ENCODE measurements at regions not wholly inside any gene's neighbourhood (a gene's known extent, or its start where the extent isn't known, plus 50 kb on each side); places are given as distances from the start of the nearest gene placed in this dataset.
A peak's percentile ranks its signal among the peaks of the same experiment; 100 is the strongest.

DNA sequence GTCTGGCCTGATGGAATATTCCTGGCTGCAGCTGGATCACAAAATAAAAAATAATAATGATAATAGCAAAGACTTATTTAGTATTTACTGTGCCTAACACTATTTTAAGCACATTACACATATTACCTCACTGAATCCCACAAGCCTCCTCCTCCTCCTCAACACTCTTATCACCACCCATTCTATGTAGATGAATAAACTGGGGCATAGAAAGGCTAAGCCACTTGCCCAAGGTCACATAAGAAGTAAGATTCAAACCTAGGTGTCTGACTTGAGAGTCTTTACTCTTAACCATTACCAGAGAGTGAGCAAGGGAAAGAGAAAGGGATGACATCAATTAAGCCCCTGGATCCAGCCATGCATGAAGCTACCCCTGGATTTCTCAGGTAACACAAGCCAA lies 493.1 kb downstream of the SHQ1 start:
- no peak for DNase-seq

DNA sequence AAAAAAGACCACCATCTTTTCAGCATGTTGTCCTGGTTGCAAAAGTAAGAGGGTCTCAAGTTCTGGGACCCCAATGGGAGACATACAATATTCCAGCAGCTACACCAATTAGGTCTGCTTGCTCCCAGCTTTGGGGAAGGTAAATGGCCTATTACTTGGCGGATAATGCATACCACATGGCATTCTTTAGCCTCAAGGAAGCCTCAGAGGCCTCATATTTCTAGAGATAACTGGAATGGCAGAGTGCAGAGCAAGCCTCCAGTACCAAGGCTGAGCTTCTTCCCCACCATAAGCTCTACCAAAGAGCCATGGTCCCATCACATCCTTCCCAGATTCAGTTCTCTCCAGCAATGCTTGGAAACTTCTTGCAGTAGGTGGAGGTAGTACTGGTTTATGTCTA lies 493.8 kb downstream of the SHQ1 start:
- DNase-seq = peak; percentile 44

DNA sequence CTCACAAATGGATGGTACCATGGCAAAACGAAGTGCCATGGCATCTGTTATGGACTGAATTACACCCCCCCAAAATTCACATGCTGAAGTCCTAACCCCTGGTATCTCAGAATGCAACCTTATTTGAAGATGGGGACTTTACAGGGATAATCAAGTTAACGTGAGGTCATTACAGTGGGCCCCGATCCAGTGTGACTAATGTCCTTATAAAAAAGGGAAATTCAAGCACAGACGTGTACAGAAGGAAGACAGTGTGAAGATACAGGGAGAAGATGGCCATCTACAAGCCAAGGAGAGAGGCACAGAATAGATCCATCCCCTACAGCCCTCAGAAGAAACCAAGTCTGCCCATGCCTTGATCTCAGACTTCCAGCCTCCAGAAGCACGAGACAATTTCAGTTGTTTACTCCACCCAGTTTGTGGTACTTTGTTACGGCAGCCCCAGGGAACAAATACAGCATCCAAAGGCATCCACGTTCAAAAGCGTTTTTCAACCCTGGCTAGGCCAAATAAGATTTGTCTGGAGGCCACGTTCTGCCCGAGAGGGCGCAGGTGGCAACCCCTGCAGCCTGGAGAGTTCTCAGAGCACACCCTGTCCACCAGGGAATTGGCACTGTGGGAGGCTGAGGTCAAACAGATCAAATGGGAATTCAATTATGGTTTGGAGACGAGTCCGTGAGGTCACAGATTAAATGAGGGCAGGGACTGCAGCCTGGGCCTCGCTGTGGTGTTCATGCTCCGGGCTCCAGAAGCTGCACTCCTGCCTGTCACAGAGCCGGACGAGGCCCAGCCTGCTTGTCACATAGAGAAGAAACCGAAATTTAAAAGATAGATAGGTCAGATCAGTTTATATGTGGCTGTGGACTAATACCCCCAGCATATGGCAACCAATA lies 494.8 kb downstream of the SHQ1 start:
- DNase-seq = no peak

- DNase-seq = no peak
These were observed 496.1 kb downstream of the SHQ1 start for GRCh38 chr3:72352176-72352575.

- no peak for DNase-seq
These were observed 496.7 kb downstream of the SHQ1 start for GRCh38 chr3:72351536-72351935.

GRCh38 chr3:72350761-72351505 lies 497.3 kb downstream of the SHQ1 start:
- no peak for DNase-seq

- no peak for DNase-seq
These were observed 499.9 kb downstream of the SHQ1 start for GRCh38 chr3:72348357-72348756.

DNA sequence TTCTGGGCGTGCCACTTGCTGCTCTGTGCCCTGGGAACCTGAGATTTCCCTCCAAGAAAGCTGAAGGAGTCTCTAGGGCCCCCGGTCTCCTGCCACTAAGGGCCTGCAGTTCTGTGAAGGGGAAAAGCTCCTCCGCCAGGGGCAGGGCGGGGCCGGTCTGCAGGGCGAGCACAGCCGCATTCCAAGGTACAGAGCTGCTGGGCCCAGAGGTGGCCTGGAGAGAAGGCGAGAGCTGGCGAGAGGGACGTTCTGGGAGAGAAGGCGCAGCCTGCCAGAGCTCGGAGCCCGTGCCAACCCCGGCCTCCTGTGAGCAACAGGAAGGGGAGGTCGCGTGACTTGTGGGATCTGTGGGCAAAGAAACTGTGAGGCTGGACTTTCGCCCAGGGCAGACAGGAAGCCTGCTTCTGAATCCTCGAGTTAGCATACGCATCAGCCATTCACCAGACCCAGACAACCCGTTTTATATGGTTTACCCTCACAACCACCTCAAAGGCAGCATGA lies 500.4 kb downstream of the SHQ1 start:
- peak; percentile 66 for DNase-seq

DNA sequence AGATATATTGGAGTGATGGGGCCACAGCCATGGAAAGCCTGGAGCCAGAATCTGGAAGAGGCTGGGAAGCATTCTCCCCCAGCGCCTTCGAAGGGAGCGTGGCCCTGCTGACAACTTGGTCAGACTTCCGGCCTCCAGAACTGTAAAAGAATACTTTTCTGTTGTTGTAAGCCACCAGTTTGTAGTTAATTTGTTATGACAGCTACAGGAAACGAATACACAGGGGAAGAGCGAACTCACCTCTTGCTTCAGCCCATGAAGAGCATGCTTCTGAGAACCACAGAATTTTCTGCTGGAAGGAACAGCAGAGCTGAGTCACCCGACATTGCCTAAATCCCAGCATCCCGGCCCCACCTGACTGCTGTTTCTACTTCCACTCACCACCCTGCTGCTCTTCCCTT lies 501.7 kb downstream of the SHQ1 start:
- DNase-seq = peak; percentile 99

DNA sequence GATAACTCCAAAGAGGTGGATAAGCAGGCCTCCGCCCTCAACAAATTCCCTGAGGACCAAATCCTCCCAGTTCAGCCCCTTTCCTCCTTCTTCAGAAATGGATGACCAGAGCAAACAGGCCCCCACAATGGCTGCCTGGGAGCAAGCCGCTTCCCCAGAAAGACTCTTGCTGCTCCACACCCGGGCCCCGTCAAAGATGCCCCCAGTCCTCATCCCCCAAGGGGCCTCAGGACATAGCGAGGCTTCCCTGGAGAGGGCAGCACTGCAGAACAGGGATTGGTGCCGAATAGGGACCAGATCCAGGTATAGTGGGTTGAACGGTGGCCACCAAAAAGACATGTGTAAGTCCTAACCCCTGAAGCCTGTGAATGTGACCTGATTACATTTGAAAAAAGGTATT lies 502.3 kb downstream of the SHQ1 start:
- no peak for DNase-seq

- DNase-seq = peak; percentile 70
These were observed 502.9 kb downstream of the SHQ1 start for GRCh38 chr3:72345237-72345878.

DNA sequence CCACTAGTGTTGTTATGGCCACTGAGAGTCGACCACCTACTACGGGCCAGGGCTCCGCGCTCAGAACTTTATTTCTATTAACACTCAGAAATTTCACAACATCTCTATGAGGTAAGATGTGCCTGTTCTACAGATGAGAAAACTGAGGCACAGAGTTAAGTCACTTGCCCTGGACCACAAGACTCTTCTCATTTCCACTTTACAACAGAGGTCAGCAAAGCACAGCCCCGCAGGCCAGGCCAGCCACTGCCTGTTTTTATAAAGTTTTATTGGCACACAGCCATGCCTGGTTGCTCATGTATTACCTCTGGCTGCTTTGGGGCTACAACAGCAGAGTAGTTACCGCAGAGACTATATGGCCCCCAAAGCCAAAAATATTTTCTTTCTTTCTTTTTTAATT lies 503.6 kb downstream of the SHQ1 start:
- no peak for DNase-seq

- DNase-seq = no peak
These were observed 504.0 kb downstream of the SHQ1 start for GRCh38 chr3:72344236-72344635.

DNA sequence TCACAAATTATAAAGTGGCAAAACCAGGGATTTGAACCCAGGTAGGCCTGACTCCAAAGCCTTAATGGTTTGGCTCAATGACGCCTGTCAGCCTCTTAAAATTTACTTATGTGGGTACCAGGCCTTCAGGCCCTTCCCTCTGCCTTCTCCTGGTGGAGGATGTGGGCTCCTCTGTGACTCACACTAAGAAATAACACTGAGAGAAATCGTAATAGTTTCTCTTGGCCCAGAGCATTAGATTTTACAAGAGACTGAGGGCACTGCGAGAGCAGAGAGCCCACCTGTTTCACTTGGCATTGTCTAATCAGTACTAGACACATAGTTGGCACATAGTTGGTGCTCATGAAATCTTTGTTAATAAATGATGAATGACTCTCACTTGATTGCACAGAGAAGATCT lies 505.2 kb downstream of the SHQ1 start:
- DNase-seq = peak; percentile 44

- no peak for DNase-seq
These were observed 505.8 kb downstream of the SHQ1 start for GRCh38 chr3:72342450-72342849.

DNA sequence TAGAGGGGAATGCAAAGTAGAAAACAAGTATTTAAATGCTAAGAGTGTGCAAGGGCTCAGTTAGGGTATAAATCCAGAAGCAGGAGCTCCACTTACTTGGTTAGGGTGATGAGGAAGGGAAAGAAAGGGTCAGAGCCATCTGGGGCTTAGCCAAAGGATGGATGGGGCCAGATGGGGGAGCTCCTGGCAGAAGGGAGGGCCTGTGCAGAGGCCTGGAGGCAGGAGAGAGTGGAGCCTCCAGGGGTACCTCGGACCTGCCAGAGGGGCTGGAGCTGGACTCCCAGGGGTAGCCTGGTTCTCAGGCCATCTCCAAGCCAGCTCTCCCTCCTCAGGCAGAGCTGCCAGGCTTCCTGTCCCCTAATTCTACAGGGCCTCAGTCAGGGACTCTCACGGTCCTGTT lies 506.3 kb downstream of the SHQ1 start:
- no peak for DNase-seq

- DNase-seq = no peak
These were observed 506.9 kb downstream of the SHQ1 start for GRCh38 chr3:72341380-72341770.

GRCh38 chr3:72340476-72341379 lies 507.5 kb downstream of the SHQ1 start:
- no peak for DNase-seq

- DNase-seq = no peak
These were observed 508.2 kb downstream of the SHQ1 start for GRCh38 chr3:72340056-72340455.

GRCh38 chr3:72339670-72340030 lies 508.6 kb downstream of the SHQ1 start:
- no peak for DNase-seq

GRCh38 chr3:72338942-72339669 lies 509.1 kb downstream of the SHQ1 start:
- DNase-seq = peak; percentile 84
